Lower leg skin (tissue), 4 donors: ENCODE measurements at regions not wholly inside any gene's neighbourhood (a gene's known extent, or its start where the extent isn't known, plus 50 kb on each side); places are given as distances from the start of the nearest gene placed in this dataset.

ENCODE experiments used
- DNase-seq, 2 donors: peaks; one replicate each; pipeline ENCODE4 v3.0.0-alpha.2; 2019; ENCODE audit warnings: low spot score in 2 of 2
- H3K4me3 ChIP-seq: fragments of 200-600 bp; sonication (generic); 2 replicates; pipeline ENCODE4 v1.5.1; 2017; ENCODE audit warnings: mild to moderate bottlenecking, low read depth; ENCODE audit not compliant: poor library complexity, severe bottlenecking
- CTCF ChIP-seq, 3 donors: fragments of 450-650 bp; IDR thresholded peaks; one replicate each; pipeline ENCODE4 v1.5.1; 2016; ENCODE audit warnings: antibody characterized with exemption in 3 of 3, mild to moderate bottlenecking in 3 of 3, moderate library complexity in 2 of 3
- POLR2A ChIP-seq, 2 donors: fragments of 450-650 bp; IDR thresholded peaks; one replicate each; pipeline ENCODE4 v1.6.1; 2016 to 2017; ENCODE audit warnings: antibody characterized with exemption in 2 of 2, mild to moderate bottlenecking in 1 of 2, moderate library complexity in 1 of 2
- WGBS, 2 donors: methylation state at CpG; one replicate each; pipeline ENCODE4 v1.1.5; 2018; 5-methylcytosine and 5-hydroxymethylcytosine counted together
- intact Hi-C: fragments of 100-400 bp; cut with DNase I; formaldehyde crosslinking; loops from one replicate; pipeline ENCODE4 v1.15.0; 2023; ENCODE audit warnings: low total_unique reads

GRCh38 chr12:79515530-79515935 lies 175.2 kb downstream of the PAWR start:
- WGBS, 2 donors, result 49 to 54% methylated on average over 3 of the region's 3 CpGs
- DNase-seq, result no peak
- TF ChIP-seq CTCF (IDR thresholded peaks at IDR 0.05) (no peak), POLR2A (IDR thresholded peaks at IDR 0.05) (no peak)
- intact Hi-C loops, result no loop called here
- H3K4me3 ChIP-seq, result no peak overlapping the region

GRCh38 chr12:79514730-79515529 lies 175.8 kb downstream of the PAWR start:
- H3K4me3 ChIP-seq, result no peak overlapping the region
- WGBS, 2 donors, result 47 to 62% methylated on average over 1 of the region's 1 CpG
- no peak for DNase-seq
- intact Hi-C loops, result loop anchor here (5.0 kb wide), 1 partner anchor 1622 kb away; no protein-coding TSS in a partner anchor
- no peak for TF ChIP-seq CTCF (IDR thresholded peaks at IDR 0.05)
- TF ChIP-seq POLR2A (IDR thresholded peaks at IDR 0.05), result no peak

- no peak overlapping the region for H3K4me3 ChIP-seq
- 78 to 84% methylated on average over 6 of the region's 6 CpGs for WGBS, 2 donors
- intact Hi-C loops, result loop anchor here (5.0 kb wide), 1 partner anchor 1625 kb away; no protein-coding TSS in a partner anchor
- no peak for DNase-seq
- TF ChIP-seq POLR2A (IDR thresholded peaks at IDR 0.05) (no peak), CTCF (IDR thresholded peaks at IDR 0.05) (no peak)
Measured at GRCh38 chr12:79512068-79512467, 178.7 kb downstream of the PAWR start.

- intact Hi-C loops, result no loop called here
- WGBS, 2 donors, result 65 to 66% methylated on average over 2 of the region's 2 CpGs
Measured at GRCh38 chr12:79508622-79509021, 182.1 kb downstream of the PAWR start.

More at GRCh38 chr12:79508622-79509021, 182.1 kb downstream of the PAWR start:
- TF ChIP-seq POLR2A (IDR thresholded peaks at IDR 0.05), result no peak
- TF ChIP-seq CTCF (IDR thresholded peaks at IDR 0.05), result no peak
- no peak overlapping the region for H3K4me3 ChIP-seq
- no peak for DNase-seq
